GM19467 (cell line): ENCODE measurements at regions not wholly inside any gene's neighbourhood (a gene's known extent, or its start where the extent isn't known, plus 50 kb on each side); places are given as distances from the start of the nearest gene placed in this dataset.
"Not testable (repeated sequence)": the region's sequence is repeated elsewhere in the genome, so short reads cannot be mapped to it uniquely, and the experiment has no call there.

Experiments used
- ATAC-seq: cut with Tn5 transposase; IDR thresholded peaks from one replicate; pipeline ENCODE4 v1.9.1; 2021; ENCODE audit warnings: mild to moderate bottlenecking, moderate library complexity; ENCODE audit not compliant: unreplicated experiment

GRCh38 chr21:31538816-31539215 lies 120.7 kb upstream of the SOD1 start:
- ATAC-seq: no peak

- ATAC-seq: no peak
Observed at GRCh38 chr21:31537872-31538576, 121.5 kb upstream of the SOD1 start.

- no peak for ATAC-seq
Observed at GRCh38 chr21:31536138-31536537, 123.4 kb upstream of the SOD1 start.

- no peak for ATAC-seq
Observed at GRCh38 chr21:31531967-31532366, 127.5 kb upstream of the SOD1 start.

GRCh38 chr21:31530897-31531705 lies 128.4 kb upstream of the SOD1 start:
- ATAC-seq: no peak

- ATAC-seq: no peak
Observed at GRCh38 chr21:31530364-31530763, 129.1 kb upstream of the SOD1 start.

- ATAC-seq: no peak
Observed at GRCh38 chr21:31529406-31529805, 130.1 kb upstream of the SOD1 start.

- no peak for ATAC-seq
Observed at GRCh38 chr21:31526040-31526439, 133.5 kb upstream of the SOD1 start.

GRCh38 chr21:31524140-31524539 lies 135.4 kb upstream of the SOD1 start:
- no peak for ATAC-seq

GRCh38 chr21:31521515-31521914 lies 138.0 kb upstream of the SOD1 start:
- ATAC-seq: no peak

GRCh38 chr21:31520561-31521098 lies 138.9 kb upstream of the SOD1 start:
- ATAC-seq: no peak

GRCh38 chr21:31518580-31518979 lies 140.9 kb upstream of the SOD1 start:
- no peak for ATAC-seq

GRCh38 chr21:31517664-31518414 lies 141.7 kb upstream of the SOD1 start:
- ATAC-seq: no peak

- ATAC-seq: no peak
Observed at GRCh38 chr21:31515253-31515652, 144.2 kb upstream of the SOD1 start.

GRCh38 chr21:31514598-31514997 lies 144.9 kb upstream of the SOD1 start:
- ATAC-seq: no peak

GRCh38 chr21:31513541-31513940 lies 146.0 kb upstream of the SOD1 start:
- ATAC-seq: not testable (repeated sequence)

- ATAC-seq: not testable (repeated sequence)
Observed at GRCh38 chr21:31511999-31512398, 147.5 kb upstream of the SOD1 start.

GRCh38 chr21:31511258-31511657 lies 148.2 kb upstream of the SOD1 start:
- no peak for ATAC-seq

- ATAC-seq: peak; percentile 35
Observed at GRCh38 chr21:31509194-31510017, 150.1 kb upstream of the SOD1 start.

GRCh38 chr21:31505975-31506374 lies 153.5 kb upstream of the SOD1 start:
- ATAC-seq: no peak
